ENCODE measurements at regions not wholly inside any gene's neighbourhood (a gene's known extent, or its start where the extent isn't known, plus 50 kb on each side); places are given as distances from the start of the nearest gene placed in this dataset.

DNA sequence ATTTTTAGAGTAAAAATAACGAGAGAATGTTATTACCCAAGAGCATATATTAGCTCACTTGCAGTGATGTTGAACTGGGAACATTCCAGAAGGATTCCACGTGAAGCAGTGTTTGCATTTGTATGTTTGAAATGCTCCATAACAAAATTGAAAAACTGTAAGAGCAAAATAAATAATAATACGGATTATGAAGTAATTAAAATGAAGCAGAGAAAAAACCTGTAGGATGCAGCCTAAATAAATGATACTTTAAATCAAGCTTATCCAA, 203.3 kb downstream of the BAMBI start (continued):
- TF ChIP-seq, protein P1, sequence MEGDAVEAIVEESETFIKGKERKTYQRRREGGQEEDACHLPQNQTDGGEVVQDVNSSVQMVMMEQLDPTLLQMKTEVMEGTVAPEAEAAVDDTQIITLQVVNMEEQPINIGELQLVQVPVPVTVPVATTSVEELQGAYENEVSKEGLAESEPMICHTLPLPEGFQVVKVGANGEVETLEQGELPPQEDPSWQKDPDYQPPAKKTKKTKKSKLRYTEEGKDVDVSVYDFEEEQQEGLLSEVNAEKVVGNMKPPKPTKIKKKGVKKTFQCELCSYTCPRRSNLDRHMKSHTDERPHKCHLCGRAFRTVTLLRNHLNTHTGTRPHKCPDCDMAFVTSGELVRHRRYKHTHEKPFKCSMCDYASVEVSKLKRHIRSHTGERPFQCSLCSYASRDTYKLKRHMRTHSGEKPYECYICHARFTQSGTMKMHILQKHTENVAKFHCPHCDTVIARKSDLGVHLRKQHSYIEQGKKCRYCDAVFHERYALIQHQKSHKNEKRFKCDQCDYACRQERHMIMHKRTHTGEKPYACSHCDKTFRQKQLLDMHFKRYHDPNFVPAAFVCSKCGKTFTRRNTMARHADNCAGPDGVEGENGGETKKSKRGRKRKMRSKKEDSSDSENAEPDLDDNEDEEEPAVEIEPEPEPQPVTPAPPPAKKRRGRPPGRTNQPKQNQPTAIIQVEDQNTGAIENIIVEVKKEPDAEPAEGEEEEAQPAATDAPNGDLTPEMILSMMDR (IDR thresholded peaks at IDR 0.05 in 2 of 3, conservative IDR thresholded peaks at IDR 0.05 in 1 of 3; ENCODE audit: borderline replicate concordance in 1 of 3, insufficient read depth in 1 of 3, low read depth in 2 of 3, low read length in 2 of 3) = no peak

DNA sequence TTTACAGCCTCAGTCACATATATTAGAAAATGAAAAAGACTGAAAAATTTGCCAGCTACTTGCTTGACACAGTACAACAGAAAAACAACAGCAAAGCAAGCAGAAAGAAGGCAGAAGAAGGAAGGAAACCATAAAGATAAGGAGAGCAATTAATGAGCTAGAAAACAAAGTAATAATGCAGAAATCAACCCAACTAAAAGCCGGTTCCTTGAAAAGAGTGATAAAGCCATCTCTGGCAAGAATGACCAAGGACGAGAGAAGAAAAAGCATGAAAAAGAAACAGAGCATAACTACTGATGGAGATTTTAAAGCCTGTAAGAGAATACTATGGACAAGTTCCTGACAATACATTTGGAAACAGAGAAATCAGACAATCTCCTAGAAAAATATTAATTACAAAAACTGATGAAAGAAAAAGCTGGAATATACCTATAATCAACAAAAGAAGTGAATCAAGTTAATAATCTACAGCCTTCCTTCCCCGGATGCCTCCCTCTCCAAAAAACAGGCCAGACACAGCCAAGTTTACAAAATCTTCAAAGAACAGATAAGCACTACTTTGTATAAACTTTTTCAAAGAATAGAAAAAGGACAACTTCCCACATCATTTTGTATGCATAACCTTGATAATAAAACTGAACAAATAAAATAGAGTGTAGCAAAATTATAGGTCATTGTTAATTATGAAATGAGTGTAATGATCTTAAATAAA, 204.0 kb downstream of the BAMBI start:
- BruUV-seq (replicated peaks) = no TSS peak
- ATAC-seq = no peak
- POLR2A ChIA-PET = no interaction called here
- TF ChIP-seq CEBPB (IDR thresholded peaks at IDR 0.05; ENCODE audit: low read depth) (no peak), ELF1 (IDR thresholded peaks at IDR 0.05; ENCODE audit: borderline replicate concordance, low read depth) (no peak), JUND (IDR thresholded peaks at IDR 0.05) (no peak), POLR2A (IDR thresholded peaks at IDR 0.05; ENCODE audit: borderline replicate concordance, extremely low read depth, insufficient read depth, insufficient read length) (no peak), FOSL1 (IDR thresholded peaks at IDR 0.05; ENCODE audit: low read depth) (no peak), SRF (IDR thresholded peaks at IDR 0.05; ENCODE audit: low read depth) (no peak), ZNF274 (IDR thresholded peaks at IDR 0.05; ENCODE audit: low read depth, low read length) (no peak), CBX3 (IDR thresholded peaks at IDR 0.05; ENCODE audit: low read depth) (no peak), SIN3A (IDR thresholded peaks at IDR 0.05; ENCODE audit: low read depth) (no peak), ATF3 (IDR thresholded peaks at IDR 0.05) (no peak), RAD21 (IDR thresholded peaks at IDR 0.05; ENCODE audit: low read depth) (no peak), ZFX (IDR thresholded peaks at IDR 0.05) (no peak), SP1 (IDR thresholded peaks at IDR 0.05; ENCODE audit: low read depth) (no peak)
- TF ChIP-seq, protein P1 (IDR thresholded peaks at IDR 0.05 in 2 of 3, conservative IDR thresholded peaks at IDR 0.05 in 1 of 3; ENCODE audit: borderline replicate concordance in 1 of 3, insufficient read depth in 1 of 3, low read depth in 2 of 3, low read length in 2 of 3) = no peak
- TF ChIP-seq, protein P2, sequence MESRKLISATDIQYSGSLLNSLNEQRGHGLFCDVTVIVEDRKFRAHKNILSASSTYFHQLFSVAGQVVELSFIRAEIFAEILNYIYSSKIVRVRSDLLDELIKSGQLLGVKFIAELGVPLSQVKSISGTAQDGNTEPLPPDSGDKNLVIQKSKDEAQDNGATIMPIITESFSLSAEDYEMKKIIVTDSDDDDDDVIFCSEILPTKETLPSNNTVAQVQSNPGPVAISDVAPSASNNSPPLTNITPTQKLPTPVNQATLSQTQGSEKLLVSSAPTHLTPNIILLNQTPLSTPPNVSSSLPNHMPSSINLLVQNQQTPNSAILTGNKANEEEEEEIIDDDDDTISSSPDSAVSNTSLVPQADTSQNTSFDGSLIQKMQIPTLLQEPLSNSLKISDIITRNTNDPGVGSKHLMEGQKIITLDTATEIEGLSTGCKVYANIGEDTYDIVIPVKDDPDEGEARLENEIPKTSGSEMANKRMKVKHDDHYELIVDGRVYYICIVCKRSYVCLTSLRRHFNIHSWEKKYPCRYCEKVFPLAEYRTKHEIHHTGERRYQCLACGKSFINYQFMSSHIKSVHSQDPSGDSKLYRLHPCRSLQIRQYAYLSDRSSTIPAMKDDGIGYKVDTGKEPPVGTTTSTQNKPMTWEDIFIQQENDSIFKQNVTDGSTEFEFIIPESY (IDR thresholded peaks at IDR 0.05; ENCODE audit: extremely low read depth, insufficient replicate concordance, low read length) = no peak
- TF ChIP-seq, protein P3, sequence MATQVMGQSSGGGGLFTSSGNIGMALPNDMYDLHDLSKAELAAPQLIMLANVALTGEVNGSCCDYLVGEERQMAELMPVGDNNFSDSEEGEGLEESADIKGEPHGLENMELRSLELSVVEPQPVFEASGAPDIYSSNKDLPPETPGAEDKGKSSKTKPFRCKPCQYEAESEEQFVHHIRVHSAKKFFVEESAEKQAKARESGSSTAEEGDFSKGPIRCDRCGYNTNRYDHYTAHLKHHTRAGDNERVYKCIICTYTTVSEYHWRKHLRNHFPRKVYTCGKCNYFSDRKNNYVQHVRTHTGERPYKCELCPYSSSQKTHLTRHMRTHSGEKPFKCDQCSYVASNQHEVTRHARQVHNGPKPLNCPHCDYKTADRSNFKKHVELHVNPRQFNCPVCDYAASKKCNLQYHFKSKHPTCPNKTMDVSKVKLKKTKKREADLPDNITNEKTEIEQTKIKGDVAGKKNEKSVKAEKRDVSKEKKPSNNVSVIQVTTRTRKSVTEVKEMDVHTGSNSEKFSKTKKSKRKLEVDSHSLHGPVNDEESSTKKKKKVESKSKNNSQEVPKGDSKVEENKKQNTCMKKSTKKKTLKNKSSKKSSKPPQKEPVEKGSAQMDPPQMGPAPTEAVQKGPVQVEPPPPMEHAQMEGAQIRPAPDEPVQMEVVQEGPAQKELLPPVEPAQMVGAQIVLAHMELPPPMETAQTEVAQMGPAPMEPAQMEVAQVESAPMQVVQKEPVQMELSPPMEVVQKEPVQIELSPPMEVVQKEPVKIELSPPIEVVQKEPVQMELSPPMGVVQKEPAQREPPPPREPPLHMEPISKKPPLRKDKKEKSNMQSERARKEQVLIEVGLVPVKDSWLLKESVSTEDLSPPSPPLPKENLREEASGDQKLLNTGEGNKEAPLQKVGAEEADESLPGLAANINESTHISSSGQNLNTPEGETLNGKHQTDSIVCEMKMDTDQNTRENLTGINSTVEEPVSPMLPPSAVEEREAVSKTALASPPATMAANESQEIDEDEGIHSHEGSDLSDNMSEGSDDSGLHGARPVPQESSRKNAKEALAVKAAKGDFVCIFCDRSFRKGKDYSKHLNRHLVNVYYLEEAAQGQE (IDR thresholded peaks at IDR 0.05; ENCODE audit: low read depth) = no peak

More for the DNA sequence above, 204.0 kb downstream of the BAMBI start:
- ChIA-PET CTCF (no interaction called here), RAD21 (ENCODE audit: low non-redundant PET in 1 of 2, low total read pairs in 2 of 2, uncharacterized antibody in 2 of 2, unreplicated experiment in 2 of 2) (no interaction called here)
- intact Hi-C loops (cut with micrococcal nuclease) = no loop called here
- H3K4me2 ChIP-seq (ENCODE audit: low read length) = no peak overlapping the region
- H3K9ac ChIP-seq (ENCODE audit: low read length) = no peak overlapping the region
- H3K36me3 ChIP-seq (ENCODE audit: control insufficient read depth in 1 of 2, insufficient read depth in 2 of 2, low read length in 2 of 2) = no peaks in the 10 kb centered on the region
- no peaks in the 10 kb centered on the region for H3K9me2 ChIP-seq (ENCODE audit: insufficient read depth)
- H3K27ac ChIP-seq (ENCODE audit: low read depth, low read length) = no peak overlapping the region
- H3K4me1 ChIP-seq (ENCODE audit: control insufficient read depth in 1 of 2, insufficient read depth in 2 of 2, low read length in 2 of 2) = no peaks in the 10 kb centered on the region
- no peak overlapping the region for H3K4me3 ChIP-seq (replicated peaks in 1 of 2; ENCODE audit: low read depth in 1 of 2, low read length in 2 of 2)
- H4K20me1 ChIP-seq (ENCODE audit: insufficient read depth) = no peaks in the 10 kb centered on the region
- no peaks in the 10 kb centered on the region for H3K27me3 ChIP-seq (ENCODE audit: insufficient read depth, low read length)
- no peak for DNase-seq (ENCODE audit: low read depth, low spot score)
- H3K79me2 ChIP-seq (ENCODE audit: insufficient read depth, low read length) = no peaks in the 10 kb centered on the region
- H2AFZ ChIP-seq (ENCODE audit: low read depth, low read length, poor library complexity, severe bottlenecking) = no peak overlapping the region
- H3K9me3 ChIP-seq (ENCODE audit: control insufficient read depth in 1 of 2, insufficient read depth in 1 of 2, low read depth in 1 of 2, low read length in 2 of 2) = no peaks in the 10 kb centered on the region

Data from HCT116 (cell line).